ENCODE measurements at regions not wholly inside any gene's neighbourhood (a gene's known extent, or its start where the extent isn't known, plus 50 kb on each side); places are given as distances from the start of the nearest gene placed in this dataset.
"Not testable (repeated sequence)": the region's sequence is repeated elsewhere in the genome, so short reads cannot be mapped to it uniquely, and the experiment has no call there.

DNA sequence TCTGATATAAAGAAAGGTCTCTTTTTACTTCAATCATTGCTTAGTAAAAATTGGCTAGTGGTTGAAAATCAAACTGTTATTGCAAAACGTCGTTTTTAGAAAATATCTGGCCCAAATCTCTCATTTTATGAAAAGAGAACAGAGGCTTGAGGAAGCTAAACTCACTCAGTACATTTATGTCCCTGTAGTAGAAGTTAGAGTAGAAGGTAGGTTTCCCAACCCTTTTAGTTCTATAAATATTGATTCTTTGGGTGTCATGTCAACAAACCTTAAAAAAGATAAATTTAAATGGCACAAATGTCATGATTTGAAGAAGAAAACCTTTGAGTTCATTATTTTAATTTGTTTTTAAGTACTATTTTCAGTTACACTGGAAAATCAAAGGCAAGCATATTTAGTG lies 722.3 kb upstream of the NECTIN3 start:
- Histone ChIP-seq H3K9me3 (ENCODE audit: control insufficient read depth, insufficient read depth, low read length) (no peaks in the 10 kb centered on the region), H3K36me3 (ENCODE audit: control insufficient read depth, insufficient read depth, low read length) (no peaks in the 10 kb centered on the region), H3K4me1 (ENCODE audit: control insufficient read depth, insufficient read depth, low read length) (no peaks in the 10 kb centered on the region), H3K27me3 (ENCODE audit: control insufficient read depth, insufficient read depth, low read length) (no peaks in the 10 kb centered on the region), H3K4me3 (ENCODE audit: low read length) (no peak overlapping the region), H3K27ac (ENCODE audit: low read length) (no peak overlapping the region)
- no peak for DNase-seq
- no peaks in the 10 kb centered on the region for H3K27me3 Mint-ChIP-seq (ENCODE audit: low read depth in 2 of 2)
- WGBS (ENCODE audit: insufficient coverage), result 100% methylated on average over 2 of the region's 2 CpGs
- H3K27ac Mint-ChIP-seq, result no peak overlapping the region
- H3K9me3 Mint-ChIP-seq, result peaks cover 0 to 2% of the 10 kb centered on the region in 2 donors
- H3K36me3 Mint-ChIP-seq, result no peaks in the 10 kb centered on the region
- intact Hi-C loops (cut with micrococcal nuclease), result no loop called here
- H3K4me3 Mint-ChIP-seq, result no peak overlapping the region
- ATAC-seq, result no peak
- TF ChIP-seq, protein P1, sequence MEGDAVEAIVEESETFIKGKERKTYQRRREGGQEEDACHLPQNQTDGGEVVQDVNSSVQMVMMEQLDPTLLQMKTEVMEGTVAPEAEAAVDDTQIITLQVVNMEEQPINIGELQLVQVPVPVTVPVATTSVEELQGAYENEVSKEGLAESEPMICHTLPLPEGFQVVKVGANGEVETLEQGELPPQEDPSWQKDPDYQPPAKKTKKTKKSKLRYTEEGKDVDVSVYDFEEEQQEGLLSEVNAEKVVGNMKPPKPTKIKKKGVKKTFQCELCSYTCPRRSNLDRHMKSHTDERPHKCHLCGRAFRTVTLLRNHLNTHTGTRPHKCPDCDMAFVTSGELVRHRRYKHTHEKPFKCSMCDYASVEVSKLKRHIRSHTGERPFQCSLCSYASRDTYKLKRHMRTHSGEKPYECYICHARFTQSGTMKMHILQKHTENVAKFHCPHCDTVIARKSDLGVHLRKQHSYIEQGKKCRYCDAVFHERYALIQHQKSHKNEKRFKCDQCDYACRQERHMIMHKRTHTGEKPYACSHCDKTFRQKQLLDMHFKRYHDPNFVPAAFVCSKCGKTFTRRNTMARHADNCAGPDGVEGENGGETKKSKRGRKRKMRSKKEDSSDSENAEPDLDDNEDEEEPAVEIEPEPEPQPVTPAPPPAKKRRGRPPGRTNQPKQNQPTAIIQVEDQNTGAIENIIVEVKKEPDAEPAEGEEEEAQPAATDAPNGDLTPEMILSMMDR (IDR thresholded peaks at IDR 0.05), result no peak
- H3K4me1 Mint-ChIP-seq, result no peaks in the 10 kb centered on the region

DNA sequence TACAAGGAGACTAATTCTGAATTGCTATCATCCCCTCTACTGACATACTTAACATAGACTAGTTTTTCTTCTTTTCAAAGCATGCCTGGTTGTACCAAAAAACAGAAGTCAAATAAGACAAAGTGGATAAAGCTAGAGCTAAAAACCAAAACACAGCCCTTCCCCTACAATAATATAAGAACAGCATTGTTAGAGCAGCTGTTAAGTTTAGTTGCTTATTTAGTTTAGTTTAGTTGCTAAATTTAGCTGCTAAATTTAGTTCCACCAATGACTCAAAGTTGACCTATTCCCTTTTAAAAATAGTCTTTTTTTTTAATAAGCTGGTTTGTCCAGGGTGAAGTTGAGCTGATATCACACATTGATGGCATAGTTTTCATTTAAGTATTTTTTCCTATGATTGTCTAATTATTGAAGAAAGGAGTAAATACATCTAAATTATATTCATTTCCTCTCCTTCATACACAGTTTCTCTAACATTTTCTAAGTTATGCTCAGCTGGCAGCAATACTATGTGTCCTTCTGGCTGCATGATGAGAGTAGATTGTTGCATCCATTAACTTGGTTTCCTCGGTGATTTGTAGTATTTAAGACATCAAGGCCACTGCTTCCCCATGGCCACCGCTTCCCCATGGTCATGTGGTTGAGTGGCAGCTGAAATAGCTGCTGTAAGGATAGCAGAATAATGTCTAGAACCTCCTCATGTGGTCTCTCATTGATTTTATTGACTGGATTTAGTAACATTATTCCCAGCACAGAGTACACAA lies 718.6 kb upstream of the NECTIN3 start:
- intact Hi-C loops (cut with micrococcal nuclease), result no loop called here
- no peaks in the 10 kb centered on the region for H3K4me1 Mint-ChIP-seq
- no peak overlapping the region for H3K27ac Mint-ChIP-seq
- H3K27me3 ChIP-seq (ENCODE audit: control insufficient read depth, insufficient read depth, low read length), result no peaks in the 10 kb centered on the region
- H3K4me1 ChIP-seq (ENCODE audit: control insufficient read depth, insufficient read depth, low read length), result no peaks in the 10 kb centered on the region
- no peaks in the 10 kb centered on the region for H3K9me3 ChIP-seq (ENCODE audit: control insufficient read depth, insufficient read depth, low read length)
- no peaks in the 10 kb centered on the region for H3K36me3 ChIP-seq (ENCODE audit: control insufficient read depth, insufficient read depth, low read length)
- no peaks in the 10 kb centered on the region for H3K36me3 Mint-ChIP-seq
- no peak overlapping the region for H3K4me3 ChIP-seq (ENCODE audit: low read length)
- 76% methylated on average over 2 of the region's 2 CpGs for WGBS (ENCODE audit: insufficient coverage)
- no peak for ATAC-seq
- no peak for DNase-seq
- peaks cover 4 to 7% of the 10 kb centered on the region in 2 donors for H3K9me3 Mint-ChIP-seq
- H3K4me3 Mint-ChIP-seq, result no peak overlapping the region
- no peaks in the 10 kb centered on the region for H3K27me3 Mint-ChIP-seq (ENCODE audit: low read depth in 2 of 2)
- TF ChIP-seq, protein P1 (IDR thresholded peaks at IDR 0.05), result no peak
- H3K27ac ChIP-seq (ENCODE audit: low read length), result no peak overlapping the region

DNA sequence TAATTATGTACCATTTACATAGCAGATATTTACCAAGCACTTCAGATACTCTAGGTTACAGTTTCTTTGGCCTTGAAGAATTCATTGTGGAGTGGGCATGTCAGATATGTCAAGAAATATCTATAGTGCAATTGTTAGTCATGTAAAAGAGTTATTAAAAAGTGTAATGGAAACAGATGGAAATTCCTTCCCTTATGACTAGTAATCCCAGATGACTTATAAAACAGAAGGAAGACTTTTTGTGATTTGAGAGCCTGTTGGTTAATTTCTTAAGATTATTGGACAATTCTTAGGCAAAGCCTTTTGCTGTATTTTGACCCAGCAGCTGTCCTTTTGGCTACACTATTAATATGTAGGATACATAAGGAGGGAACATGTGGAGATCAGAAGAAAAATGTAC lies 708.9 kb upstream of the NECTIN3 start:
- no peak for ATAC-seq
- no peak overlapping the region for H3K4me3 ChIP-seq (ENCODE audit: low read length)

DNA sequence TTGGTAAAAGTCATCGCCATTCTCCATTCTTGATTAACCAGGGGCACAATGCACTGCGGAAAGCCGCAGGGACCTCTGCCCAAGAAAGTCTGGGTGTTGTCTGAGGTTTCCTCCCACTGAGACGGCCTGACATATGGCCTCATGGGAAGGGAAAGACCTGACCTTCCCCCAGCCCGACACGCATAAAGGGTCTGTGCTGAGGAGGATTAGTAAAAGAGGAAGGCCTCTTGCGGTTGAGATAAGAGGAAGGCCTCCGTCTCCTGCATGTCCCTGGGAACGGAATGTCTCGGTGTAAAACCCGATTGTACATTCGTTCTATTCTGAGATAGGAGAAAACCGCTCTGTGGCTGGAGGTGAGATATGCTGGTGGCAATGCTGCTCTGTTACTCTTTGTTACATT lies 704.3 kb upstream of the NECTIN3 start:
- H3K27me3 ChIP-seq (ENCODE audit: control insufficient read depth, insufficient read depth, low read length); H3K27me3 Mint-ChIP-seq (ENCODE audit: low read depth in 2 of 2); H3K4me1 Mint-ChIP-seq; H3K4me3 ChIP-seq (ENCODE audit: low read length); H3K9me3 ChIP-seq (ENCODE audit: control insufficient read depth, insufficient read depth, low read length); intact Hi-C loops (cut with micrococcal nuclease); H3K27ac ChIP-seq (ENCODE audit: low read length); H3K9me3 Mint-ChIP-seq; H3K27ac Mint-ChIP-seq; DNase-seq; H3K36me3 ChIP-seq (ENCODE audit: control insufficient read depth, insufficient read depth, low read length); H3K36me3 Mint-ChIP-seq; H3K4me1 ChIP-seq (ENCODE audit: control insufficient read depth, insufficient read depth, low read length); ATAC-seq: not testable (repeated sequence)
- peak overlapping the region; percentile 25 for H3K4me3 Mint-ChIP-seq
- WGBS (ENCODE audit: insufficient coverage), result 76% methylated on average over 13 of the region's 13 CpGs

More for the DNA sequence above, 708.9 kb upstream of the NECTIN3 start:
- no peaks in the 10 kb centered on the region for H3K36me3 Mint-ChIP-seq
- H3K4me1 ChIP-seq (ENCODE audit: control insufficient read depth, insufficient read depth, low read length), result no peaks in the 10 kb centered on the region
- H3K4me1 Mint-ChIP-seq, result no peaks in the 10 kb centered on the region
- peaks cover 8% of the 10 kb centered on the region in 2 donors for H3K9me3 Mint-ChIP-seq
- H3K9me3 ChIP-seq (ENCODE audit: control insufficient read depth, insufficient read depth, low read length), result no peaks in the 10 kb centered on the region
- no peaks in the 10 kb centered on the region for H3K27me3 ChIP-seq (ENCODE audit: control insufficient read depth, insufficient read depth, low read length)
- H3K27me3 Mint-ChIP-seq (ENCODE audit: low read depth in 2 of 2), result no peaks in the 10 kb centered on the region
- intact Hi-C loops (cut with micrococcal nuclease), result no loop called here
- TF ChIP-seq, protein P1 (IDR thresholded peaks at IDR 0.05), result no peak
- no peak for DNase-seq
- H3K27ac Mint-ChIP-seq, result no peak overlapping the region
- H3K4me3 Mint-ChIP-seq, result no peak overlapping the region
- no peaks in the 10 kb centered on the region for H3K36me3 ChIP-seq (ENCODE audit: control insufficient read depth, insufficient read depth, low read length)
- H3K27ac ChIP-seq (ENCODE audit: low read length), result no peak overlapping the region
